Hepatocyte (in vitro differentiated cells): ENCODE measurements at regions not wholly inside any gene's neighbourhood (a gene's known extent, or its start where the extent isn't known, plus 50 kb on each side); places are given as distances from the start of the nearest gene placed in this dataset.

Source experiments
- EZH2 ChIP-seq: fragments of 200-600 bp; sonication (generic); IDR thresholded peaks from 2 replicates; pipeline ENCODE4 v1.6.1; 2016; ENCODE audit warnings: antibody characterized with exemption, mild to moderate bottlenecking, borderline replicate concordance
- EZH2phosphoT487 ChIP-seq: fragments of 200-600 bp; sonication (generic); IDR thresholded peaks from one replicate; pipeline ENCODE4 v1.6.1; 2018; ENCODE audit warnings: antibody characterized with exemption, mild to moderate bottlenecking, low read depth, moderate library complexity; ENCODE audit not compliant: unreplicated experiment, severe bottlenecking
- TF ChIP-seq, protein P1 (sequence below): fragments of 200-600 bp; sonication (generic); IDR thresholded peaks from 2 replicates; pipeline ENCODE4 v1.5.1; 2016; ENCODE audit warnings: antibody characterized with exemption, mild to moderate bottlenecking; ENCODE audit not compliant: poor library complexity

DNA sequence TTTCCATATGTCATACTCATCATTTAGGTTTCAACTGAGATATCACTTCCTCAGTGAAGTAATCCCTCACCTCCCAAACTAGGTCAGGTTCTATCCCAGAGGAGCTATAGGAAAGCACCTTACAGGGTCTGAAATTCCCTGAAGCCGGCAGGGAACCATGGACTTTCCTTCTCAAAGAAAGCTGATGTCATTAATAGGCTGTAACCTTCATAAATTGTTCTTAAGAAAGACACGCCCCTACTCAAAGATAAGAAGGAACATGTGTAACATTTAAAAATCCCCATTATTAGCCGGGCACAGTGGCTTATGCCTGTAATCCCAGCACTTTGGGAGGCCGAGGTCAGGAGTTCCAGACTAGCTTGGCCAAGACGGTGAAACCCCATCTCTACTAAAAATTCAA lies 50.0 kb upstream of the RNGTT start:
- TF ChIP-seq EZH2: no peak
- TF ChIP-seq, protein P1, sequence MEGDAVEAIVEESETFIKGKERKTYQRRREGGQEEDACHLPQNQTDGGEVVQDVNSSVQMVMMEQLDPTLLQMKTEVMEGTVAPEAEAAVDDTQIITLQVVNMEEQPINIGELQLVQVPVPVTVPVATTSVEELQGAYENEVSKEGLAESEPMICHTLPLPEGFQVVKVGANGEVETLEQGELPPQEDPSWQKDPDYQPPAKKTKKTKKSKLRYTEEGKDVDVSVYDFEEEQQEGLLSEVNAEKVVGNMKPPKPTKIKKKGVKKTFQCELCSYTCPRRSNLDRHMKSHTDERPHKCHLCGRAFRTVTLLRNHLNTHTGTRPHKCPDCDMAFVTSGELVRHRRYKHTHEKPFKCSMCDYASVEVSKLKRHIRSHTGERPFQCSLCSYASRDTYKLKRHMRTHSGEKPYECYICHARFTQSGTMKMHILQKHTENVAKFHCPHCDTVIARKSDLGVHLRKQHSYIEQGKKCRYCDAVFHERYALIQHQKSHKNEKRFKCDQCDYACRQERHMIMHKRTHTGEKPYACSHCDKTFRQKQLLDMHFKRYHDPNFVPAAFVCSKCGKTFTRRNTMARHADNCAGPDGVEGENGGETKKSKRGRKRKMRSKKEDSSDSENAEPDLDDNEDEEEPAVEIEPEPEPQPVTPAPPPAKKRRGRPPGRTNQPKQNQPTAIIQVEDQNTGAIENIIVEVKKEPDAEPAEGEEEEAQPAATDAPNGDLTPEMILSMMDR: no peak
- TF ChIP-seq EZH2phosphoT487: no peak
